ENCODE measurements at regions not wholly inside any gene's neighbourhood (a gene's known extent, or its start where the extent isn't known, plus 50 kb on each side); places are given as distances from the start of the nearest gene placed in this dataset.

DNA sequence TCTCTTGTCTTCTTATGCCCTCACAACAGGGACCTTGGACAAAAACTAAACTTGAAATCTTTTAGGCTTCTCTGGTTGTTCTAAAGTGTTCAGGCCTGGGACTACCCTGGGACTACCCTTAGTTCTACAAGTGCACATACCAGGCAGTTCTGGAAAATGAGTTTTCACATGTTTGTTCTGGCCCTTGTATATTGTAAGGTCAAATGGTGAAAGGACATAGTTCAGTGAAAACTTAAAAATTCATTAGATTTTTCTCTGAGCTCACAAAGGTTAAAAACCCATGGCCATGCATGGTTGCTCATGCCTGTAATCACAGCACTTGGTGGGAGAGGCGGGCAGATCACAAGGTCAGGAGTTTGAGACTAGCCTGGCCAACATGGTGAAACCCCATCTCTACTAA, 875.5 kb upstream of the FAM98A start:
- no peaks in the 10 kb centered on the region for H3K27me3 Mint-ChIP-seq (ENCODE audit: unreplicated experiment)
- H3K4me3 Mint-ChIP-seq (ENCODE audit: unreplicated experiment), result no peak overlapping the region
- no peak for DNase-seq (ENCODE audit: low spot score)
- TF ChIP-seq, protein P1, sequence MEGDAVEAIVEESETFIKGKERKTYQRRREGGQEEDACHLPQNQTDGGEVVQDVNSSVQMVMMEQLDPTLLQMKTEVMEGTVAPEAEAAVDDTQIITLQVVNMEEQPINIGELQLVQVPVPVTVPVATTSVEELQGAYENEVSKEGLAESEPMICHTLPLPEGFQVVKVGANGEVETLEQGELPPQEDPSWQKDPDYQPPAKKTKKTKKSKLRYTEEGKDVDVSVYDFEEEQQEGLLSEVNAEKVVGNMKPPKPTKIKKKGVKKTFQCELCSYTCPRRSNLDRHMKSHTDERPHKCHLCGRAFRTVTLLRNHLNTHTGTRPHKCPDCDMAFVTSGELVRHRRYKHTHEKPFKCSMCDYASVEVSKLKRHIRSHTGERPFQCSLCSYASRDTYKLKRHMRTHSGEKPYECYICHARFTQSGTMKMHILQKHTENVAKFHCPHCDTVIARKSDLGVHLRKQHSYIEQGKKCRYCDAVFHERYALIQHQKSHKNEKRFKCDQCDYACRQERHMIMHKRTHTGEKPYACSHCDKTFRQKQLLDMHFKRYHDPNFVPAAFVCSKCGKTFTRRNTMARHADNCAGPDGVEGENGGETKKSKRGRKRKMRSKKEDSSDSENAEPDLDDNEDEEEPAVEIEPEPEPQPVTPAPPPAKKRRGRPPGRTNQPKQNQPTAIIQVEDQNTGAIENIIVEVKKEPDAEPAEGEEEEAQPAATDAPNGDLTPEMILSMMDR (IDR thresholded peaks at IDR 0.05; ENCODE audit: unreplicated experiment), result no peak
- H3K36me3 Mint-ChIP-seq (ENCODE audit: low read depth, unreplicated experiment), result no peaks in the 10 kb centered on the region
- H3K4me1 Mint-ChIP-seq (ENCODE audit: unreplicated experiment), result no peaks in the 10 kb centered on the region
- no peak overlapping the region for H3K27ac Mint-ChIP-seq (ENCODE audit: unreplicated experiment)
- H3K9me3 Mint-ChIP-seq (ENCODE audit: unreplicated experiment), result no peaks in the 10 kb centered on the region

DNA sequence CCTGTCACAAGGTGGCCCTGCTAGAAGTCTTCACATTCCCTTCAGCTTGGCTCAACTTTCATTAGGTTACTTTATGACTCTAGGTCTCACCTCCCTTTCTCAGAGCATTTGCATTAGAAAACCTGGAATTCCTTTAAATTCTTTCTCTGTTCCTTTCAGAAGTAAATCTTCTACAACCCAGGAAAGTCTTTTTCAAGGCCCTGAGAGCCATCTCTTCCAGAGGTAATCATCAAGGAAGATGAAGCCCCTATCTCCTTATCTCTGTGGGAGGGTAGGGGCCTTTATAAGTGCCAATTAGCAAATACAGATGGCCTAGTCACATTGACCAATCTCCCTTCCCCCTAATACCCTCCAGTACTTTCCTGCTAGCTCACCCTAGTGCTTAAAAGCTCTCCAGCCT, 848.0 kb upstream of the FAM98A start:
- no peak overlapping the region for H3K4me3 Mint-ChIP-seq (ENCODE audit: unreplicated experiment)
- TF ChIP-seq, protein P1 (IDR thresholded peaks at IDR 0.05; ENCODE audit: unreplicated experiment), result no peak
- peaks cover 6% of the 10 kb centered on the region for H3K9me3 Mint-ChIP-seq (ENCODE audit: unreplicated experiment)
- H3K4me1 Mint-ChIP-seq (ENCODE audit: unreplicated experiment), result no peaks in the 10 kb centered on the region
- H3K36me3 Mint-ChIP-seq (ENCODE audit: low read depth, unreplicated experiment), result no peaks in the 10 kb centered on the region
- no peak for DNase-seq (ENCODE audit: low spot score)
- no peak overlapping the region for H3K27ac Mint-ChIP-seq (ENCODE audit: unreplicated experiment)
- peaks cover 2% of the 10 kb centered on the region for H3K27me3 Mint-ChIP-seq (ENCODE audit: unreplicated experiment)

- no peaks in the 10 kb centered on the region for H3K27me3 Mint-ChIP-seq (ENCODE audit: unreplicated experiment)
- DNase-seq (ENCODE audit: low spot score), result no peak
- H3K27ac Mint-ChIP-seq (ENCODE audit: unreplicated experiment), result no peak overlapping the region
- no peaks in the 10 kb centered on the region for H3K4me1 Mint-ChIP-seq (ENCODE audit: unreplicated experiment)
- H3K9me3 Mint-ChIP-seq (ENCODE audit: unreplicated experiment), result peaks cover 10% of the 10 kb centered on the region
- H3K36me3 Mint-ChIP-seq (ENCODE audit: low read depth, unreplicated experiment), result peaks cover 5% of the 10 kb centered on the region
- H3K4me3 Mint-ChIP-seq (ENCODE audit: unreplicated experiment), result no peak overlapping the region
- TF ChIP-seq, protein P1 (IDR thresholded peaks at IDR 0.05; ENCODE audit: unreplicated experiment), result no peak
These were observed 824.2 kb upstream of the FAM98A start for GRCh38 chr2:34423301-34423700.

DNA sequence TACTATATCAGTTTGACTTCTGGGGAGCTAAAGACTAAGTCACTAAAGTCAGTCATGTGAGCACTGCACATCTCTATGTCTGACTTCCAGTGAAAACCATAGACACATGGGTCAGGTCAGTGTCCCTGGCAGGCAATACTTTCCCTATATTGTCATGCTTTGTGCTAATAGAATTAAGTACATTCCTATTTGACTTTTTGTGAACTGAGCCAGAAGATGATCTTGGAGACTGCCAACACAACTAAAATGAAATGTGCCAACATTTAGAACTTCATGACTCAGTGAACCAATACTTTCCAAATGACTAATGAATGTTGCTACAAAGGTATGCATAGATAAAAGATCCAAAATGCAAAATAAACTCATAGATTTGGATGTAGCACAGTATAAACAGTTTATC, 820.8 kb upstream of the FAM98A start:
- Mint-ChIP-seq H3K4me3 (ENCODE audit: unreplicated experiment) (no peak overlapping the region), H3K27me3 (ENCODE audit: unreplicated experiment) (no peaks in the 10 kb centered on the region), H3K27ac (ENCODE audit: unreplicated experiment) (no peak overlapping the region), H3K4me1 (ENCODE audit: unreplicated experiment) (no peaks in the 10 kb centered on the region), H3K36me3 (ENCODE audit: low read depth, unreplicated experiment) (peaks cover 5% of the 10 kb centered on the region), H3K9me3 (ENCODE audit: unreplicated experiment) (peaks cover 4% of the 10 kb centered on the region)
- TF ChIP-seq, protein P1 (IDR thresholded peaks at IDR 0.05; ENCODE audit: unreplicated experiment), result no peak
- DNase-seq (ENCODE audit: low spot score), result no peak

GRCh38 chr2:34416856-34417255, 817.8 kb upstream of the FAM98A start:
- Mint-ChIP-seq H3K4me1 (ENCODE audit: unreplicated experiment) (no peaks in the 10 kb centered on the region), H3K27me3 (ENCODE audit: unreplicated experiment) (no peaks in the 10 kb centered on the region), H3K9me3 (ENCODE audit: unreplicated experiment) (no peaks in the 10 kb centered on the region), H3K27ac (ENCODE audit: unreplicated experiment) (no peak overlapping the region), H3K4me3 (ENCODE audit: unreplicated experiment) (no peak overlapping the region), H3K36me3 (ENCODE audit: low read depth, unreplicated experiment) (peaks cover 5% of the 10 kb centered on the region)
- TF ChIP-seq, protein P1 (IDR thresholded peaks at IDR 0.05; ENCODE audit: unreplicated experiment), result no peak
- no peak for DNase-seq (ENCODE audit: low spot score)
